Activated T-cell treated with anti-CD3 and anti-CD28 coated beads for 24 hours (primary cell): ENCODE measurements at regions not wholly inside any gene's neighbourhood (a gene's known extent, or its start where the extent isn't known, plus 50 kb on each side); places are given as distances from the start of the nearest gene placed in this dataset.

Experiments
- DNase-seq: peaks from one replicate; pipeline ENCODE4 v3.0.0-alpha.2; 2020; ENCODE audit warnings: low read depth

- no peak for DNase-seq
Measured at GRCh38 chr18:78071166-78071710, 821.6 kb downstream of the GALR1 start.

DNA sequence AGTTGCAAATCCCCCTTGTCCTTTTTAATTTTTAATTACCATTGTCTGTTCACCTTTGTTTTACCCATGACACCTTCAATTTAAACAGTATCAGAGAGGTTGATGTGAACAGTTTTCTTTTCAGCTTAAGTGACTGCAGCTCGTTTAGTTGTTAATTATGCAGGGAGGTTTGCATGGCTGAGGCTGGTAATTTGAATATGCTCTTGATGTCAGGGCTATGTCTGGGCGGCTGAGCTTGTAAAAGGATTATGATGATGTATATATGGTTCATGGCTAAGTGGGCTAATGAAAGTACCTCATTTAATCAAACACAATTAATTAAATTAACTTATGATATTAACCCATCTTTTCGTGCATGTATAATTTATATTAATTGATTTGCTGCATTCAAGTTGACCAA, 822.1 kb downstream of the GALR1 start:
- no peak for DNase-seq

DNA sequence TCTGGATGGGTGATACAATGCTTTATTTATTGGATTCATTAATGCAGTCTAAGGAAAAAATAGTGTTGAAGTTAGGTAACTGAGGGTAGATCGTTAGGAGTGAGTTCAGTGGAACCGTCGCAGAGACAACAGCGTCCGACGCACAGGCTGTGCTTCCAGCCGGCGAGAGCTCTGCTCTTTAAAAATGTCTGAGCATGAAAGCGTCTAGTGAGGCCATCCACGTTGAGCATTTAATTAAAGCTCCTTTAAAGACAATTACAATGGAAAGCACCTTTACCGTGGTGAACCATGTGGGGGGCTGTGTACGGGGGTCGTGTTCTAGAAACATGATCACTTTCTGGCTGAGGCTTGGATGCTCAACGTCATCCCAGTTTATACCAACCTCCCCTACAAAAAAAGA, 822.7 kb downstream of the GALR1 start:
- no peak for DNase-seq

- no peak for DNase-seq
Measured at GRCh38 chr18:78073275-78073674, 823.6 kb downstream of the GALR1 start.

DNA sequence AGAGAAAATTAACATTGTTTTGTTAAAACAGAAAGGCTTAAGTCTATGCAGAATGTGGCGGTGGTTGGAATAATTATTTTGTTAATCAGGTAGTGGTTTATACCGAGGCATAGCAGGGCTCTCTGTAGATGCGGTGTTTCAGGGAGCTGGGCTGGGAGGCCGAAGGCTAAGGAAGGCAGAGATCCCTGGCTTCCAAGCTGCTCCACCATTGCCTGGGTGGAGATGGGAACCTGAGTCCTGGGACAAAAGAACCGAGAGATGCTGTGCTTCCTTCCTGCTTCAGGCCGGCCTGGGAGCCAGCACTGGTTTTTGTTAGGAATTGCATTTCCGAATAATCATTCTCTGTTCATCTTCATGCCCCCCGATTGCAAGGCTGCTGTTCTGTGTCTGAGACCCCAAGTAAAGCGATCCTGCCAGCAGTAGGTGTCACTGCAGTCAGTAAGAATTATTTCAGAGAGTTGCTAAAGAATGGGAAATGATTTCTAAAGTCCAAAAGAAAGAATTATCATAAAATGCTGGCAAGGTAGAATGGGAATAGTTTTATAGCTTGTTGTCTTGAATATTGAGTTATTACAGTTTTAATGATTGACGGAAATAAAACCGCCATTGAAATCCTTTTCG, 824.9 kb downstream of the GALR1 start:
- DNase-seq = no peak

DNA sequence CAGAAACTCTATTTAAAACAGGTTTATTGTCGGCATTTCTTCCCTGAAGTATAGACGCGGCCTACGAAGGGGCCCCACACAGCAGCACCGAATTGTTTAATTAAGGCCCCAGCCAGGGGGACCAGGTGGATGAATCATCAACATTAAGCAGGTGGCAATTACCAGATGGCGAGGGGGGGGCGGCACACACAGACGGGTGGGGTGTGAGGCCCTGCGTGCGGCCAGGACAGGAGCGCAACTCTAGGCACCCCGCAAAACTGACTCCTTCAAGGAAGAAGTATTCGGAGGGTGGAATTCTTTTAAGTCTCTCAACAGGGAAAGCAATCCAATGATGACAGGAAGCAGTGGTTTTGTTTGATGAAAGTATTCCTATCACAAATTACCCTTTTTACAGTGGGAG, 830.4 kb downstream of the GALR1 start:
- DNase-seq = no peak

DNA sequence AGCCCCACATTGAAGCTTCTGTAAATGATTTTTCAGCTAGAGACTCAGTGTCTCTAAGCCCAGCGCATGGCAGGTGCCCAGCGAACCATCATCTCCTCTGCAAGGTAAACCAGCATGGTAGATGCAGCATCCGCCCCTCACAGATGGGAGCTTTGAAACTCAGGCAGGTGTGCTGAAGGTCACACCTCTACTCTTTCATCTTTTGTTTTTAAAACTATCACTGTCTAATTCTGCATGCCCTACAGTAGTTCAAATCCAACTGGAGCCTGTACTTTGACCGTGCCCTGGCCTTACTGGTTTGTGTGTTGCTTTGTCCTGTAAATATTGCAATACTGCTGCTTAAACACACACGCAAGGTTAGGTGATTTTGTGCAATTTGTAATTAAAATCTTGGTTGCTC, 831.1 kb downstream of the GALR1 start:
- no peak for DNase-seq

- no peak for DNase-seq
Measured at GRCh38 chr18:78082816-78083215, 833.2 kb downstream of the GALR1 start.

DNA sequence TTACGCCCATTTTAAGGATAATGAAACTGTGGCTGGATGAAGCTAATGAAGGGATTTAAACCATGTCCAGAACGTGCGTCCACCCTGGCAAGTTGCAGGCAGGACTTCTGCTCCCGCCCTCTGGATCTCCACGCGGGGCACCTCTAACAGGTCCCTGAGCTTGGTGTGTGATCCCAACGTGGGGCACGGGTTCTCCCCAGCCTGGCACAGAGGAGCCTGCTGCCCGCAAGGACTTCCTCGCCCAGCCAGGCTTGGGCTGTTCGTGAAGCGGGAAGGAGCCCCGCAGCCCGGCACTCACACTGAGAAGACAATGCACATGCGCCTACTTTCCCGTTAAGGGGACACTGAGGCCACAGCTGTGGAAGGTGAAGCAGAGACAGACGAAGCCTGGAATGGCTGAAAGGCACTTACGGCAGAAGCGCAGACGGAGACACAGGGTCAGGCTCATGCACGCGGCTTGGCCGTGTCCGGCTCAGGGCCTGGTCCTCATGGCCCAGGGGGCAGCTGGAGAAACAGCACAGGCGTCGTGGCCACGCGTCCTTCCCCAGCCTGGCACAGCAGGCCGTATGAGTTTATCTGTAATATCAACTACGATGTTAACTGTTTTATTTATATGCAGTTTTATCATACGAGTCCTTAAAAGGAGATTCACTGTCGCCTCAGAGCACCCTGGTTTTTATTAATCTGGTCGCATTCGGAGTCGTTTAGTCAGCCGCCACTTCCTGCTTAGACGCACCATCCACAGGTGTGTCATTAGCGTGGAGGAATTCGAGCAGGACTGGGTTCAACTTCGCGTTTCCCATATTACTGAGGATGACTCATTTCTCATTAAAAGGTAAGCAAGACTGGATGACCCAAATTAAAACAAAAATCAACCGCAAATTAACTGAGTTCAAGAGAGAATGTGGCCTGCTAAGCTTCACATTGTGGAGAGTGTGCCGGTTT, 835.9 kb downstream of the GALR1 start:
- no peak for DNase-seq

- DNase-seq = no peak
Measured at GRCh38 chr18:78086931-78087330, 837.3 kb downstream of the GALR1 start.

DNA sequence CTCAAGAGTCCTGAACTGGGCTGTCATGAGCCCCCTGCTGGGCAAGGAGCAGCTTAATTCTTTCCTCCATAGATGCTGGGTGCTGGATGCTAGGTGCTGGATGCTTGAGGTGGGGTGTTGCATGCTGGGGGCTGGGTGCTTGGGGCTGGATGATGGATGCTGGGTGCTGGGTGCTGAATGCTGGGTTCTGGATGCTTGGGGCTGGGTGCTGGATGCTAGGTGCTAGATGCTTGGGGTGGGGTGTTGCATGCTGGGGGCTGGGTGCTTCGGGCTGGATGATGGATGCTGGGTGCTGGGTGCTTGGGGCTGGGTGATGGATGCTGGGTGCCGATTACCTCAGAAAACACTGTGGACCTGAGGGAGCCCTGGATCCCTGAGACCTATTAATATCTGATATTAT, 837.7 kb downstream of the GALR1 start:
- no peak for DNase-seq

DNA sequence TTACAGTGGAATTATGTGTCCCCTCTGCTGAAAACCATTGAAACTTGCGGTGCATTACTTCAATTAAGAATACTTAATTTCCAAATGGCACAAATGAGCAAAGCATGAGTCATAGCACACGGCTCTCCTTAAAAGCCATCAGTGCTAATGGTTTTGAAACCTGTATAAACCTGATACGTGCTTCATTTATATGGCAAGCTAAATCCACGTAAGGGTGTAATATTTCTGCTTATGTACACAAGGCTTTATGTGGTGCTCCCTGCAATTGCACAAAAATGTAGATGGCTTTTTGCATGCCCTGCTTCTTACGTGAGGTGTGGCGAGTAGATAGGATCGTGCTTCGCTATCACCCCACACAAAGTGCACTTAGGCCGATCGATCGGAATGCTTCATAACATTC, 840.9 kb downstream of the GALR1 start:
- no peak for DNase-seq

- no peak for DNase-seq
Measured at GRCh38 chr18:78092901-78093300, 843.3 kb downstream of the GALR1 start.

DNA sequence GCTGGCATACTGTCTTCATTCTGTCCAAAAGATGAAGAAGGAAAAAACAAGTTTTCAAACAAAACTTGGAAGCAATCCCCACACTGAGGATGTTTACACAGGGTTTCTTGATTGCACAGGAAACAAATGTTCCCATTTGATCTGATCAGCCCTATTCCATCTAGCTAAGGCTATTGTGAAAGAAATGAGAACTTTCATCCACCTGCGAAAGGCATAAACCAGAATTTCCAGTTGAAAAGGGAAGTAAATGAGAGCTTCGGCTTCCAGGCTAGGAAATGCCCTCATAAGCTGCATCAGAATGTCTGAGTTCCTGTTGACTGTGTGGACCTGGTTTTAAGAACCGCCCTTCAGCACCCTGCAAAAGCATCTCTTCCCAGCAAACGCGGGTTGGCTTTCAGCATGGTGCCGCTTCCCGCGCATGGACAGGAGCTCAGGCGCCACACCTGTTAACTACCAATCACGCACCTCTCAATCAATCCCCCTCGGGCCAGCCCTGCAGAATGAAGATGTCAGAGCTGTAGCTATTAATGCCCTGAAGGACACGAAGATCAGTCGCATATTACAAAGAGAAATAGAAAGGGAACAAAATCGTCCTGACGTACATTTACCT, 850.4 kb downstream of the GALR1 start:
- DNase-seq = no peak

- no peak for DNase-seq
Measured at GRCh38 chr18:78101091-78101490, 851.4 kb downstream of the GALR1 start.

GRCh38 chr18:78102135-78102534, 852.5 kb downstream of the GALR1 start:
- DNase-seq = no peak

- no peak for DNase-seq
Measured at GRCh38 chr18:78105611-78106010, 856.0 kb downstream of the GALR1 start.

GRCh38 chr18:78106946-78107345, 857.3 kb downstream of the GALR1 start:
- DNase-seq = no peak

DNA sequence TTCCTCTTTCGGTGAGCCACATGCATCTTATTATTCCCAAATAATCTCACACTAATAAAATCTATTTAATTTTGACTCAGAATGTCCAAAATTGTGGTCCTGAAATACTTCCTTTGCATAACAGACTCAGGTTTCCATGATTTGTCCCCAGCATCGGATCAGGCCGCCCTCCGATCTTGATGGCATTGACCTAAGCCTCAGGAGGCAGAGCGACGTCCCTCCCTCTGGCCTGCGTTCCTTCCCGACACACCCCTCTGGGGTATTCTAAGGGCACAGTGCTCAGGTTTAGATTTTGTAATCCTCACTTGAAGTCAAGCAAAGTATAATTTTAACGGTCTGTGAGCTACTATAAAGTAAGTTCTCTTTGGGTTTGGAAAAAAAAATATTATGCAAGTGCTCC, 857.7 kb downstream of the GALR1 start:
- no peak for DNase-seq

GRCh38 chr18:78108554-78108953, 858.9 kb downstream of the GALR1 start:
- no peak for DNase-seq

- no peak for DNase-seq
Measured at GRCh38 chr18:78113136-78113939, 863.7 kb downstream of the GALR1 start.

GRCh38 chr18:78113940-78114251, 864.2 kb downstream of the GALR1 start:
- DNase-seq = no peak
